Left lung (tissue), 4 donors: ENCODE measurements at regions not wholly inside any gene's neighbourhood (a gene's known extent, or its start where the extent isn't known, plus 50 kb on each side); places are given as distances from the start of the nearest gene placed in this dataset.
A peak's percentile ranks its signal among the peaks of the same experiment; 100 is the strongest.

ENCODE experiments used
- ATAC-seq: fragments of 200-7000 bp; cut with Tn5 transposase; one replicate; pipeline ENCODE4 v1.9.1; 2020; ENCODE audit warnings: moderate library complexity
- DNase-seq, 4 donors: peaks; one replicate each; pipeline ENCODE4 v3.0.0-alpha.2; 2013 to 2020
- H3K27ac ChIP-seq, 2 donors: fragments of 200-600 bp; sonication (generic) in 1 of 2; one replicate each; pipeline versions ENCODE4 v1.5.0 to v1.8.0; 2020 to 2021
- H3K27me3 ChIP-seq, 2 donors: fragments of 200-600 bp; sonication (generic) in 1 of 2; one replicate each; pipeline versions ENCODE4 v1.5.0 to v1.8.0; 2020 to 2021
- H3K36me3 ChIP-seq, 2 donors: fragments of 200-600 bp; sonication (generic) in 1 of 2; one replicate each; pipeline versions ENCODE4 v1.5.0 to v1.8.0; 2020 to 2021
- H3K4me1 ChIP-seq, 2 donors: fragments of 200-600 bp; one replicate each; pipeline ENCODE4 v1.8.0; 2021
- H3K4me3 ChIP-seq, 2 donors: fragments of 200-600 bp; sonication (generic) in 1 of 2; one replicate each; pipeline versions ENCODE4 v1.5.0 to v1.8.0; 2020 to 2021; ENCODE audit warnings: mild to moderate bottlenecking in 1 of 2
- H3K9me3 ChIP-seq, 2 donors: fragments of 200-600 bp; sonication (generic) in 1 of 2; one replicate each; pipeline versions ENCODE4 v1.5.0 to v1.8.0; 2020 to 2021
- CTCF ChIP-seq, 2 donors: fragments of 200-600 bp; sonication (generic) in 1 of 2; IDR thresholded peaks; one replicate each; pipeline versions ENCODE4 v1.5.0 to v1.8.0; 2021; ENCODE audit warnings: antibody characterized with exemption in 2 of 2
- intact Hi-C, 2 donors: fragments of 100-400 bp; cut with DNase I; formaldehyde crosslinking; loops; one replicate each; pipeline versions ENCODE4 v1.11.2 to v1.14.2; 2022
- donor health status: DM: no; HTN: yes; CAD: no.
- donor health status: DM: no; HTN: no; CAD: no.

- Histone ChIP-seq H3K36me3 (peaks cover 0 to 10% of the 10 kb centered on the region in 2 donors), H3K27me3 (no peaks in the 10 kb centered on the region), H3K4me3 (no peak overlapping the region), H3K9me3 (no peaks in the 10 kb centered on the region), H3K27ac (no peak overlapping the region), H3K4me1 (no peaks in the 10 kb centered on the region)
- DNase-seq (peak in 1 of 4 donors; percentile 21), ATAC-seq (no peak)
- intact Hi-C loops = no loop called here
- no peak for TF ChIP-seq CTCF (IDR thresholded peaks at IDR 0.05)
These were observed 75.4 kb downstream of the PTPRS start for GRCh38 chr19:5265260-5265659.

- no peak for TF ChIP-seq CTCF (IDR thresholded peaks at IDR 0.05)
- Histone ChIP-seq H3K27ac (no peak overlapping the region), H3K4me3 (no peak overlapping the region), H3K9me3 (no peaks in the 10 kb centered on the region), H3K27me3 (no peaks in the 10 kb centered on the region), H3K36me3 (peaks cover 0 to 10% of the 10 kb centered on the region in 2 donors), H3K4me1 (no peaks in the 10 kb centered on the region)
- no peak for ATAC-seq
- intact Hi-C loops = no loop called here
- peak in 1 of 4 donors; percentile 8 for DNase-seq
These were observed 76.2 kb downstream of the PTPRS start for GRCh38 chr19:5264453-5264852.

GRCh38 chr19:5263615-5264014, 77.0 kb downstream of the PTPRS start:
- Histone ChIP-seq H3K4me3 (no peak overlapping the region), H3K27me3 (no peaks in the 10 kb centered on the region), H3K4me1 (no peaks in the 10 kb centered on the region), H3K27ac (no peak overlapping the region), H3K36me3 (peaks cover 0 to 10% of the 10 kb centered on the region in 2 donors), H3K9me3 (no peaks in the 10 kb centered on the region)
- ATAC-seq = no peak
- intact Hi-C loops = no loop called here
- TF ChIP-seq CTCF (IDR thresholded peaks at IDR 0.05) = no peak
- peak in 1 of 4 donors; percentile 63 for DNase-seq

- Histone ChIP-seq H3K4me1 (no peaks in the 10 kb centered on the region), H3K27ac (no peak overlapping the region), H3K9me3 (no peaks in the 10 kb centered on the region), H3K36me3 (peaks cover 0 to 10% of the 10 kb centered on the region in 2 donors), H3K27me3 (no peaks in the 10 kb centered on the region), H3K4me3 (no peak overlapping the region)
- no peak for ATAC-seq
- DNase-seq = no peak
- intact Hi-C loops = no loop called here
- TF ChIP-seq CTCF (IDR thresholded peaks at IDR 0.05) = no peak
These were observed 77.9 kb downstream of the PTPRS start for GRCh38 chr19:5262721-5263120.

GRCh38 chr19:5261156-5261890, 79.3 kb downstream of the PTPRS start:
- DNase-seq (peak in 2 of 4 donors; percentile 14 to 52), ATAC-seq (no peak)
- no peaks in the 10 kb centered on the region for H3K27me3 ChIP-seq
- H3K4me1 ChIP-seq = no peaks in the 10 kb centered on the region
- H3K27ac ChIP-seq = no peak overlapping the region
- peaks cover 0 to 2% of the 10 kb centered on the region in 2 donors for H3K9me3 ChIP-seq
- TF ChIP-seq CTCF (IDR thresholded peaks at IDR 0.05) = no peak
- peaks cover 0 to 17% of the 10 kb centered on the region in 2 donors for H3K36me3 ChIP-seq
- intact Hi-C loops = no loop called here
- H3K4me3 ChIP-seq = no peak overlapping the region
